ENCODE measurements at regions not wholly inside any gene's neighbourhood (a gene's known extent, or its start where the extent isn't known, plus 50 kb on each side); places are given as distances from the start of the nearest gene placed in this dataset.

- intact Hi-C loops (cut with DNase I; ENCODE audit: low total_unique reads) (no loop called here), in situ Hi-C loops (cut with MboI; ENCODE audit: low sequenced_read_pairs in 4 of 4) (loop anchor here in 1 of 4 donors (10.0 kb wide), 1 partner anchor 477 kb away; no protein-coding TSS in a partner anchor)
- ATAC-seq = no peak
- H3K27ac ChIP-seq = no peak overlapping the region
- no peak for TF ChIP-seq POLR2A (IDR thresholded peaks at IDR 0.05)
- TF ChIP-seq, protein P1, sequence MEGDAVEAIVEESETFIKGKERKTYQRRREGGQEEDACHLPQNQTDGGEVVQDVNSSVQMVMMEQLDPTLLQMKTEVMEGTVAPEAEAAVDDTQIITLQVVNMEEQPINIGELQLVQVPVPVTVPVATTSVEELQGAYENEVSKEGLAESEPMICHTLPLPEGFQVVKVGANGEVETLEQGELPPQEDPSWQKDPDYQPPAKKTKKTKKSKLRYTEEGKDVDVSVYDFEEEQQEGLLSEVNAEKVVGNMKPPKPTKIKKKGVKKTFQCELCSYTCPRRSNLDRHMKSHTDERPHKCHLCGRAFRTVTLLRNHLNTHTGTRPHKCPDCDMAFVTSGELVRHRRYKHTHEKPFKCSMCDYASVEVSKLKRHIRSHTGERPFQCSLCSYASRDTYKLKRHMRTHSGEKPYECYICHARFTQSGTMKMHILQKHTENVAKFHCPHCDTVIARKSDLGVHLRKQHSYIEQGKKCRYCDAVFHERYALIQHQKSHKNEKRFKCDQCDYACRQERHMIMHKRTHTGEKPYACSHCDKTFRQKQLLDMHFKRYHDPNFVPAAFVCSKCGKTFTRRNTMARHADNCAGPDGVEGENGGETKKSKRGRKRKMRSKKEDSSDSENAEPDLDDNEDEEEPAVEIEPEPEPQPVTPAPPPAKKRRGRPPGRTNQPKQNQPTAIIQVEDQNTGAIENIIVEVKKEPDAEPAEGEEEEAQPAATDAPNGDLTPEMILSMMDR (IDR thresholded peaks at IDR 0.05 in 4 of 5, conservative IDR thresholded peaks at IDR 0.05 in 1 of 5) = no peak
- DNase-seq = no peak
- no peaks in the 10 kb centered on the region for H3K27me3 ChIP-seq
- H3K36me3 ChIP-seq = no peaks in the 10 kb centered on the region
- H3K4me3 ChIP-seq = no peak overlapping the region
- no peaks in the 10 kb centered on the region for H3K4me1 ChIP-seq
- no peaks in the 10 kb centered on the region for H3K9me3 ChIP-seq
Observed at GRCh38 chr5:164027738-164028137, 522.3 kb downstream of the MAT2B start.

- Histone ChIP-seq H3K36me3 (no peaks in the 10 kb centered on the region), H3K27ac (no peak overlapping the region), H3K9me3 (no peaks in the 10 kb centered on the region), H3K4me3 (no peak overlapping the region), H3K4me1 (no peaks in the 10 kb centered on the region), H3K27me3 (no peaks in the 10 kb centered on the region)
- intact Hi-C loops (cut with DNase I; ENCODE audit: low total_unique reads) = no loop called here
- no peak for TF ChIP-seq POLR2A (IDR thresholded peaks at IDR 0.05)
- TF ChIP-seq, protein P1 (IDR thresholded peaks at IDR 0.05 in 4 of 5, conservative IDR thresholded peaks at IDR 0.05 in 1 of 5) = no peak
- ATAC-seq = no peak
- no peak for DNase-seq
- in situ Hi-C loops (cut with MboI; ENCODE audit: low sequenced_read_pairs in 4 of 4) = no loop called here
Observed at GRCh38 chr5:164038128-164038783, 532.8 kb downstream of the MAT2B start.

GRCh38 chr5:164041105-164041504 lies 535.7 kb downstream of the MAT2B start:
- intact Hi-C loops (cut with DNase I; ENCODE audit: low total_unique reads) (no loop called here), in situ Hi-C loops (cut with MboI; ENCODE audit: low sequenced_read_pairs in 4 of 4) (no loop called here)
- DNase-seq (no peak), ATAC-seq (no peak)
- H3K27me3 ChIP-seq = no peaks in the 10 kb centered on the region
- no peaks in the 10 kb centered on the region for H3K9me3 ChIP-seq
- H3K4me3 ChIP-seq = no peak overlapping the region
- H3K36me3 ChIP-seq = no peaks in the 10 kb centered on the region
- TF ChIP-seq POLR2A (IDR thresholded peaks at IDR 0.05) = no peak
- TF ChIP-seq, protein P1 (IDR thresholded peaks at IDR 0.05 in 4 of 5, conservative IDR thresholded peaks at IDR 0.05 in 1 of 5) = no peak
- no peaks in the 10 kb centered on the region for H3K4me1 ChIP-seq
- no peak overlapping the region for H3K27ac ChIP-seq

DNA sequence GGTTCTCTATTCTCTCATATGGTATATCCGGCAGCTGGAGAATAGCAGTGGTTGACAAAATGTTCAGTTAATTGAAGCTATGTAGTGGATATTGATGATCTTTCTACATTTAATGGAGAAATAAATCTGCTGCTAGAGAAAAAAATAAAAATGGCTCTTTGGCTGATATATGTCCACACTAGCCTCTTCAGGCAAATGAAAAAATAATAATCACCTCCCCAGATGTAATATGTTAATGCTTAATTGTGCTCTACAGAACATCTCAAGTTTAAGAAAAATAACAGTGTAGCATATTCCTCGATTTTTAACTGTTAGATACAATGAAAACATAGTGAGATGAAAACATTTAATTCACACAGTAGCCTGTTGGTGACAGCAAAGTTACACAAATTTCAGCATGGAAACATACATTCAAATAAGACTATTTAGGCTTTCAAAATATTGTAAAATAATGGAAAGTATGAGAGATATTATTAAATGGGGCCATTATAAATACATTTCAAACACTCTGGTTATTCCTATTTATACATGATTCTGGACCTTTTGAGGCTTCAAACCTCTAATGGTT lies 543.0 kb downstream of the MAT2B start:
- Histone ChIP-seq H3K27ac (no peak overlapping the region), H3K4me3 (no peak overlapping the region), H3K4me1 (no peaks in the 10 kb centered on the region), H3K36me3 (no peaks in the 10 kb centered on the region), H3K9me3 (no peaks in the 10 kb centered on the region), H3K27me3 (no peaks in the 10 kb centered on the region)
- in situ Hi-C loops (cut with MboI; ENCODE audit: low sequenced_read_pairs in 4 of 4) (no loop called here), intact Hi-C loops (cut with DNase I; ENCODE audit: low total_unique reads) (no loop called here)
- no peak for TF ChIP-seq POLR2A (IDR thresholded peaks at IDR 0.05)
- TF ChIP-seq, protein P1 (IDR thresholded peaks at IDR 0.05 in 4 of 5, conservative IDR thresholded peaks at IDR 0.05 in 1 of 5) = no peak
- no peak for ATAC-seq
- no peak for DNase-seq

All from gastrocnemius medialis (tissue), 4 donors.